WTC11 (cell line): ENCODE measurements at regions not wholly inside any gene's neighbourhood (a gene's known extent, or its start where the extent isn't known, plus 50 kb on each side); places are given as distances from the start of the nearest gene placed in this dataset.
A peak's percentile ranks its signal among the peaks of the same experiment; 100 is the strongest.

ENCODE experiments used
- ATAC-seq: fragments of 200-7000 bp; cut with Tn5 transposase; 2 replicates; pipeline ENCODE4 v1.10.0; 2021; ENCODE audit warnings: mild to moderate bottlenecking, moderate library complexity
- CTCF ChIA-PET: fragments of 300-600 bp; sonication (Branson Sonifier 250); formaldehyde crosslinking; loops from one replicate; lab custom pipeline; 2021; ENCODE audit warnings: antibody characterized with exemption; lab: Charles Lee
- POLR2A ChIA-PET: fragments of 350-600 bp; sonication (Branson Sonifier 250); formaldehyde crosslinking; loops from one replicate; lab custom pipeline; 2021; ENCODE audit warnings: antibody characterized with exemption; lab: Charles Lee
- DNase-seq: peaks from one replicate; pipeline ENCODE4 v3.0.0; 2021; ENCODE audit warnings: low spot score
- H3K27ac Mint-ChIP-seq: 2 replicates; pipeline ENCODE4 v1.8.0; 2021; ENCODE audit warnings: mixed read lengths
- H3K27me3 Mint-ChIP-seq: 2 replicates; pipeline ENCODE4 v1.8.0; 2021; ENCODE audit warnings: low read depth, mild to moderate bottlenecking, moderate library complexity, mixed read lengths
- H3K36me3 Mint-ChIP-seq: 2 replicates; pipeline ENCODE4 v1.8.0; 2021; ENCODE audit warnings: mixed read lengths
- H3K4me1 Mint-ChIP-seq: 2 replicates; pipeline ENCODE4 v1.8.0; 2022; ENCODE audit warnings: mixed read lengths
- H3K4me3 Mint-ChIP-seq: 2 replicates; pipeline ENCODE4 v1.8.0; 2021; ENCODE audit warnings: mild to moderate bottlenecking, moderate library complexity, mixed read lengths
- H3K9me3 Mint-ChIP-seq: 2 replicates; pipeline ENCODE4 v1.8.0; 2021; ENCODE audit warnings: mixed read lengths
- ARID4B ChIP-seq: sonication (generic); formaldehyde crosslinking; IDR thresholded peaks from 2 replicates; pipeline ENCODE4 v1.8.0; 2023; ENCODE audit warnings: missing genetic modification reagents, mild to moderate bottlenecking, borderline replicate concordance
- CREB1 ChIP-seq: sonication (generic); formaldehyde crosslinking; IDR thresholded peaks from 2 replicates; pipeline ENCODE4 v1.8.0; 2023; ENCODE audit warnings: mild to moderate bottlenecking, missing genetic modification reagents
- CTCF ChIP-seq: fragments of 200-600 bp; IDR thresholded peaks from 2 replicates; pipeline ENCODE4 v1.8.0; 2022; ENCODE audit warnings: antibody characterized with exemption
- E2F5 ChIP-seq: sonication (generic); formaldehyde crosslinking; IDR thresholded peaks from 2 replicates; pipeline ENCODE4 v1.8.1; 2022; ENCODE audit warnings: mild to moderate bottlenecking, moderate library complexity, missing genetic modification reagents
- ETV6 ChIP-seq: sonication (generic); formaldehyde crosslinking; IDR thresholded peaks from 2 replicates; pipeline ENCODE4 v1.8.1; 2022; ENCODE audit warnings: mild to moderate bottlenecking, missing genetic modification reagents
- MXD4 ChIP-seq: fragments of 250-450 bp; sonication (Bioruptor Pico); IDR thresholded peaks from 2 replicates; pipeline ENCODE4 v1.8.0; 2021; ENCODE audit warnings: mild to moderate bottlenecking, moderate library complexity, borderline replicate concordance
- NFE2L1 ChIP-seq: sonication (generic); formaldehyde crosslinking; IDR thresholded peaks from 2 replicates; pipeline ENCODE4 v1.8.1; 2023; ENCODE audit warnings: missing genetic modification reagents
- PREB ChIP-seq: sonication (generic); formaldehyde crosslinking; IDR thresholded peaks from 2 replicates; pipeline ENCODE4 v1.8.1; 2022; ENCODE audit warnings: mild to moderate bottlenecking, missing genetic modification reagents, moderate library complexity, borderline replicate concordance
- SOX15 ChIP-seq: fragments of 250-450 bp; sonication (Bioruptor Pico); IDR thresholded peaks from 2 replicates; pipeline ENCODE4 v1.9.0; 2021; ENCODE audit warnings: mild to moderate bottlenecking
- USF1 ChIP-seq: sonication (generic); formaldehyde crosslinking; IDR thresholded peaks from 2 replicates; pipeline ENCODE4 v1.8.0; 2022; ENCODE audit warnings: mild to moderate bottlenecking, missing genetic modification reagents
- ZBTB43 ChIP-seq: sonication (generic); formaldehyde crosslinking; IDR thresholded peaks from 2 replicates; pipeline ENCODE4 v1.8.1; 2023; ENCODE audit warnings: mild to moderate bottlenecking, missing genetic modification reagents
- ZNF232 ChIP-seq: sonication (generic); formaldehyde crosslinking; IDR thresholded peaks from 2 replicates; pipeline ENCODE4 v1.8.0; 2022; ENCODE audit warnings: mild to moderate bottlenecking, missing genetic modification reagents
- ZNF425 ChIP-seq: fragments of 250-450 bp; sonication (Bioruptor Pico); conservative IDR thresholded peaks from 2 replicates; pipeline ENCODE4 v1.9.0; 2021; ENCODE audit warnings: mild to moderate bottlenecking

GRCh38 chr1:201709564-201710295 lies 119.2 kb upstream of the IPO9 start:
- DNase-seq (peak; percentile 87), ATAC-seq (peak; percentile 98)
- Mint-ChIP-seq H3K4me1 (peaks cover 8% of the 10 kb centered on the region), H3K36me3 (no peaks in the 10 kb centered on the region), H3K27me3 (no peaks in the 10 kb centered on the region), H3K27ac (no peak overlapping the region), H3K4me3 (no peak overlapping the region), H3K9me3 (no peaks in the 10 kb centered on the region)
- ChIA-PET POLR2A (no interaction called here), CTCF (interaction anchor here (0.5 to 15.4 kb wide), 68 partner anchors 10 to 555 kb away, joined by 3 to 378 read pairs (median 4); partner anchors contain the start of genes IPO9, PHLDA3 and TMEM9)
- TF ChIP-seq ETV6 (CRISPR knock-in tag) (no peak), CTCF (peak; percentile 88), SOX15 (CRISPR knock-in tag) (no peak)

GRCh38 chr1:201710632-201711597 lies 118.0 kb upstream of the IPO9 start:
- ChIA-PET POLR2A (no interaction called here), CTCF (interaction anchor here (0.6 to 15.4 kb wide), 8 partner anchors 29 to 181 kb away, joined by 3 to 378 read pairs (median 3); no protein-coding TSS in a partner anchor)
- H3K4me1 Mint-ChIP-seq, result peaks cover 4% of the 10 kb centered on the region
- H3K27me3 Mint-ChIP-seq, result no peaks in the 10 kb centered on the region
- no peak overlapping the region for H3K27ac Mint-ChIP-seq
- ATAC-seq, result no peak
- H3K9me3 Mint-ChIP-seq, result no peaks in the 10 kb centered on the region
- no peak overlapping the region for H3K4me3 Mint-ChIP-seq
- DNase-seq, result no peak
- H3K36me3 Mint-ChIP-seq, result no peaks in the 10 kb centered on the region
- TF ChIP-seq NFE2L1 (CRISPR knock-in tag) (no peak), ZNF425 (CRISPR knock-in tag) (no peak), ZNF232 (CRISPR knock-in tag) (no peak), E2F5 (CRISPR knock-in tag) (no peak), CTCF (no peak), PREB (no peak), USF1 (CRISPR knock-in tag) (no peak), ARID4B (no peak), MXD4 (no peak), ZBTB43 (CRISPR knock-in tag) (no peak), CREB1 (no peak)
